ENCODE measurements at regions not wholly inside any gene's neighbourhood (a gene's known extent, or its start where the extent isn't known, plus 50 kb on each side); places are given as distances from the start of the nearest gene placed in this dataset.

- Histone ChIP-seq H3K79me2 (ENCODE audit: control insufficient read depth, insufficient read depth, low read length) (no peaks in the 10 kb centered on the region), H3K9me3 (ENCODE audit: control insufficient read depth, insufficient read depth, low read depth, low read length) (no peaks in the 10 kb centered on the region), H3K4me2 (ENCODE audit: extremely low read depth, insufficient read depth, low read length) (no peak overlapping the region), H3K9ac (ENCODE audit: insufficient read depth, low read length) (no peak overlapping the region), H3K4me3 (replicated peaks in 1 of 4; ENCODE audit: control extremely low read depth in 1 of 4, insufficient read depth in 1 of 4, low read depth in 3 of 4, low read length in 4 of 4) (no peak overlapping the region), H3K4me1 (ENCODE audit: control insufficient read depth, extremely low read depth, insufficient read depth, low read length) (no peaks in the 10 kb centered on the region), H3K27ac (ENCODE audit: insufficient read depth, low read length) (no peak overlapping the region), H4K20me1 (ENCODE audit: control insufficient read depth, extremely low read depth, insufficient read depth, low read length) (no peaks in the 10 kb centered on the region), H2AFZ (ENCODE audit: low read length) (no peak overlapping the region), H3K36me3 (ENCODE audit: control insufficient read depth, insufficient read depth, low read length) (no peaks in the 10 kb centered on the region), H3K27me3 (ENCODE audit: control insufficient read depth, insufficient read depth, low read length) (no peaks in the 10 kb centered on the region)
- no peak for DNase-seq (ENCODE audit: low read depth in 2 of 2)
- TF ChIP-seq CTCF (conservative IDR thresholded peaks at IDR 0.05 in 1 of 2, IDR thresholded peaks at IDR 0.05 in 1 of 2; ENCODE audit: low read depth in 1 of 2, low read length in 2 of 2) (no peak), EZH2 (IDR thresholded peaks at IDR 0.05; ENCODE audit: low read length, missing control alignments) (no peak)
Measured at GRCh38 chr15:97182581-97182980, 777.9 kb upstream of the ARRDC4 start.

- Histone ChIP-seq H4K20me1 (ENCODE audit: control insufficient read depth, extremely low read depth, insufficient read depth, low read length) (no peaks in the 10 kb centered on the region), H3K4me1 (ENCODE audit: control insufficient read depth, extremely low read depth, insufficient read depth, low read length) (no peaks in the 10 kb centered on the region), H3K27ac (ENCODE audit: insufficient read depth, low read length) (no peak overlapping the region), H2AFZ (ENCODE audit: low read length) (no peak overlapping the region), H3K4me3 (replicated peaks in 1 of 4; ENCODE audit: control extremely low read depth in 1 of 4, insufficient read depth in 1 of 4, low read depth in 3 of 4, low read length in 4 of 4) (no peak overlapping the region), H3K4me2 (ENCODE audit: extremely low read depth, insufficient read depth, low read length) (no peak overlapping the region), H3K79me2 (ENCODE audit: control insufficient read depth, insufficient read depth, low read length) (no peaks in the 10 kb centered on the region), H3K36me3 (ENCODE audit: control insufficient read depth, insufficient read depth, low read length) (no peaks in the 10 kb centered on the region), H3K9ac (ENCODE audit: insufficient read depth, low read length) (no peak overlapping the region), H3K9me3 (ENCODE audit: control insufficient read depth, insufficient read depth, low read depth, low read length) (no peaks in the 10 kb centered on the region), H3K27me3 (ENCODE audit: control insufficient read depth, insufficient read depth, low read length) (no peaks in the 10 kb centered on the region)
- DNase-seq (ENCODE audit: low read depth in 2 of 2), result peak; percentile 0 to 74
- no peak for TF ChIP-seq EZH2 (IDR thresholded peaks at IDR 0.05; ENCODE audit: low read length, missing control alignments)
- no peak for TF ChIP-seq CTCF (conservative IDR thresholded peaks at IDR 0.05 in 1 of 2, IDR thresholded peaks at IDR 0.05 in 1 of 2; ENCODE audit: low read depth in 1 of 2, low read length in 2 of 2)
Measured at GRCh38 chr15:97189162-97189780, 771.2 kb upstream of the ARRDC4 start.

GRCh38 chr15:97194750-97195149 lies 765.8 kb upstream of the ARRDC4 start:
- no peak overlapping the region for H2AFZ ChIP-seq (ENCODE audit: low read length)
- DNase-seq (ENCODE audit: low read depth in 2 of 2), result no peak
- H3K27me3 ChIP-seq (ENCODE audit: control insufficient read depth, insufficient read depth, low read length), result no peaks in the 10 kb centered on the region
- no peak overlapping the region for H3K27ac ChIP-seq (ENCODE audit: insufficient read depth, low read length)
- H3K79me2 ChIP-seq (ENCODE audit: control insufficient read depth, insufficient read depth, low read length), result no peaks in the 10 kb centered on the region
- H3K9ac ChIP-seq (ENCODE audit: insufficient read depth, low read length), result no peak overlapping the region
- H3K4me1 ChIP-seq (ENCODE audit: control insufficient read depth, extremely low read depth, insufficient read depth, low read length), result no peaks in the 10 kb centered on the region
- H3K4me3 ChIP-seq (replicated peaks in 1 of 4; ENCODE audit: control extremely low read depth in 1 of 4, insufficient read depth in 1 of 4, low read depth in 3 of 4, low read length in 4 of 4), result no peak overlapping the region
- H3K36me3 ChIP-seq (ENCODE audit: control insufficient read depth, insufficient read depth, low read length), result no peaks in the 10 kb centered on the region
- no peaks in the 10 kb centered on the region for H4K20me1 ChIP-seq (ENCODE audit: control insufficient read depth, extremely low read depth, insufficient read depth, low read length)
- no peaks in the 10 kb centered on the region for H3K9me3 ChIP-seq (ENCODE audit: control insufficient read depth, insufficient read depth, low read depth, low read length)
- H3K4me2 ChIP-seq (ENCODE audit: extremely low read depth, insufficient read depth, low read length), result no peak overlapping the region
- TF ChIP-seq CTCF (conservative IDR thresholded peaks at IDR 0.05 in 1 of 2, IDR thresholded peaks at IDR 0.05 in 1 of 2; ENCODE audit: low read depth in 1 of 2, low read length in 2 of 2) (no peak), EZH2 (IDR thresholded peaks at IDR 0.05; ENCODE audit: low read length, missing control alignments) (no peak)

Data from fibroblast of lung (primary cell).